ENCODE measurements at regions not wholly inside any gene's neighbourhood (a gene's known extent, or its start where the extent isn't known, plus 50 kb on each side); places are given as distances from the start of the nearest gene placed in this dataset.
A peak's percentile ranks its signal among the peaks of the same experiment; 100 is the strongest.

- Histone ChIP-seq H2BK5ac (ENCODE audit: low read depth, low read length, poor library complexity, severe bottlenecking) (no peak overlapping the region), H2BK20ac (ENCODE audit: low read depth, low read length) (no peak overlapping the region), H2AK9ac (replicated peaks; ENCODE audit: low read depth, low read length, poor library complexity) (no peak overlapping the region), H3K9me1 (ENCODE audit: insufficient read depth, low read length) (no peaks in the 10 kb centered on the region; the same call in 1 of the 2 replicates), H4K5ac (ENCODE audit: low read depth, low read length) (no peak overlapping the region), H3K4me3 (ENCODE audit: insufficient read depth, low read depth, low read length) (no peak overlapping the region), H3K18ac (ENCODE audit: low read depth, low read length) (no peak overlapping the region), H3K36me3 (ENCODE audit: control insufficient read depth, insufficient read depth, low read length) (no peaks in the 10 kb centered on the region), H3K9me3 (ENCODE audit: control insufficient read depth, insufficient read depth, low read length) (no peaks in the 10 kb centered on the region), H4K8ac (ENCODE audit: low read depth in 2 of 2, low read length in 2 of 2) (no peak overlapping the region), H3K27me3 (ENCODE audit: control insufficient read depth, insufficient read depth, low read length) (no peaks in the 10 kb centered on the region), H3K9ac (ENCODE audit: low read depth, low read length) (no peak overlapping the region), H2BK15ac (ENCODE audit: low read depth, low read length) (no peak overlapping the region), H3K14ac (replicated peaks; ENCODE audit: low read depth, low read length) (no peak overlapping the region; the same call in 1 of the 2 replicates), H3K23ac (ENCODE audit: low read depth, low read length) (peak overlapping the region; percentile 14; the same call in 1 of the 2 replicates), H2BK120ac (ENCODE audit: low read depth, low read length) (no peak overlapping the region), H3K27ac (ENCODE audit: insufficient read depth, low read length) (no peak overlapping the region), H2AK5ac (ENCODE audit: low read depth, low read length) (no peak overlapping the region), H3K79me1 (ENCODE audit: low read depth in 1 of 2, low read length in 2 of 2) (no peaks in the 10 kb centered on the region), H2AFZ (replicated peaks; ENCODE audit: low read length, poor library complexity) (no peak overlapping the region), H3K4me2 (ENCODE audit: low read depth, low read length) (peak overlapping the region; percentile 17; the same call in 1 of the 2 replicates), H4K91ac (ENCODE audit: insufficient read depth, low read depth, low read length) (no peak overlapping the region), H3K56ac (ENCODE audit: extremely low read depth, insufficient read depth, low read length) (no peak overlapping the region), H3K4me1 (ENCODE audit: control insufficient read depth, insufficient read depth, low read length) (no peaks in the 10 kb centered on the region; the same call in 1 of the 2 replicates), H4K20me1 (ENCODE audit: insufficient read depth, low read length) (no peaks in the 10 kb centered on the region), H3K4ac (ENCODE audit: low read depth, low read length) (no peak overlapping the region)
- WGBS, 2 experiments (ENCODE audit: extremely low coverage in 2 of 2, insufficient read length in 1 of 2) = no CpG with 5 or more reads among the region's 2 CpGs
- TF ChIP-seq RCOR1 (IDR thresholded peaks at IDR 0.05; ENCODE audit: insufficient replicate concordance, low read length) = no peak
- TF ChIP-seq RFX5 (IDR thresholded peaks at IDR 0.05; ENCODE audit: low read depth, low read length) = no peak
- no peak for TF ChIP-seq BHLHE40 (IDR thresholded peaks at IDR 0.05; ENCODE audit: low read depth, low read length)
- no peak for TF ChIP-seq USF2 (IDR thresholded peaks at IDR 0.05; ENCODE audit: low read depth, low read length)
- TF ChIP-seq RAD21 (IDR thresholded peaks at IDR 0.05; ENCODE audit: low read length) = no peak
- TF ChIP-seq CHD1 (IDR thresholded peaks at IDR 0.05; ENCODE audit: low read depth, low read length) = no peak
- TF ChIP-seq POLR2A (IDR thresholded peaks at IDR 0.05; ENCODE audit: low read depth, low read length) = no peak
- TF ChIP-seq SMC3 (IDR thresholded peaks at IDR 0.05; ENCODE audit: low read depth, low read length) = no peak
- no peak for TF ChIP-seq MAFK (IDR thresholded peaks at IDR 0.05; ENCODE audit: low read depth, low read length)
- no peak for TF ChIP-seq CEBPB (IDR thresholded peaks at IDR 0.05; ENCODE audit: low read depth, low read length)
- TF ChIP-seq FOS (IDR thresholded peaks at IDR 0.05; ENCODE audit: low read depth, low read length) = no peak
- TF ChIP-seq MXI1 (IDR thresholded peaks at IDR 0.05; ENCODE audit: borderline replicate concordance, low read depth, low read length) = no peak
- no peak for TF ChIP-seq ELK1 (IDR thresholded peaks at IDR 0.05; ENCODE audit: borderline replicate concordance, low read depth, low read length)
- TF ChIP-seq NFE2L2 (IDR thresholded peaks at IDR 0.05; ENCODE audit: low read depth, low read length) = no peak
- TF ChIP-seq CTCF (conservative IDR thresholded peaks at IDR 0.05; ENCODE audit: low read depth, low read length) = no peak
- no peak for TF ChIP-seq MAZ (IDR thresholded peaks at IDR 0.05; ENCODE audit: borderline replicate concordance, low read depth, low read length)
- POLR2A ChIA-PET (ENCODE audit: unreplicated experiment) = no interaction called here
- CTCF ChIA-PET = interaction anchor here (0.6 kb wide), 1 partner anchor 775 kb away, joined by 4 read pairs; no protein-coding TSS in a partner anchor
- intact Hi-C loops (cut with micrococcal nuclease) (no loop called here), dilution Hi-C loops (cut with HindIII; ENCODE audit: low sequenced_read_pairs, unreplicated experiment) (no loop called here), in situ Hi-C loops (cut with MboI; ENCODE audit: low sequenced_read_pairs) (no loop called here)
- no peak for ATAC-seq (ENCODE audit: low read depth)
- no peak for DNase-seq
- BruUV-seq (replicated peaks) = no TSS peak
Observed at GRCh38 chr3:168888781-168889180, 774.7 kb downstream of the MECOM start.
